Superior temporal gyrus (tissue), 1 donor: ENCODE measurements at regions not wholly inside any gene's neighbourhood (a gene's known extent, or its start where the extent isn't known, plus 50 kb on each side); places are given as distances from the start of the nearest gene placed in this dataset.
"Not testable (repeated sequence)": the region's sequence is repeated elsewhere in the genome, so short reads cannot be mapped to it uniquely, and the experiment has no call there.

Experiments
- DNase-seq: peaks from one replicate; pipeline ENCODE4 v3.0.0-alpha.2; 2016; ENCODE audit errors: extremely low spot score

GRCh38 chr9:65420771-65421170 lies 135.8 kb upstream of the FOXD4L5 start:
- DNase-seq = no peak

- not testable (repeated sequence) for DNase-seq
These were observed 134.0 kb upstream of the FOXD4L5 start for GRCh38 chr9:65418966-65419365.

GRCh38 chr9:65416948-65417347 lies 131.9 kb upstream of the FOXD4L5 start:
- DNase-seq = not testable (repeated sequence)

- not testable (repeated sequence) for DNase-seq
These were observed 129.2 kb upstream of the FOXD4L5 start for GRCh38 chr9:65414249-65414648.

- not testable (repeated sequence) for DNase-seq
These were observed 128.4 kb upstream of the FOXD4L5 start for GRCh38 chr9:65413371-65413770.

GRCh38 chr9:65411901-65412300 lies 126.9 kb upstream of the FOXD4L5 start:
- DNase-seq = no peak

- DNase-seq = no peak
These were observed 126.3 kb upstream of the FOXD4L5 start for GRCh38 chr9:65411336-65411735.

GRCh38 chr9:65410926-65411325 lies 125.9 kb upstream of the FOXD4L5 start:
- DNase-seq = no peak

GRCh38 chr9:65409471-65409980 lies 124.5 kb upstream of the FOXD4L5 start:
- DNase-seq = no peak

GRCh38 chr9:65408806-65409205 lies 123.8 kb upstream of the FOXD4L5 start:
- not testable (repeated sequence) for DNase-seq

- DNase-seq = not testable (repeated sequence)
These were observed 121.6 kb upstream of the FOXD4L5 start for GRCh38 chr9:65406625-65407024.

- not testable (repeated sequence) for DNase-seq
These were observed 120.8 kb upstream of the FOXD4L5 start for GRCh38 chr9:65405766-65406165.

GRCh38 chr9:65405253-65405652 lies 120.2 kb upstream of the FOXD4L5 start:
- no peak for DNase-seq

GRCh38 chr9:65404232-65405006 lies 119.4 kb upstream of the FOXD4L5 start:
- no peak for DNase-seq

GRCh38 chr9:65403721-65404120 lies 118.7 kb upstream of the FOXD4L5 start:
- DNase-seq = no peak

- DNase-seq = not testable (repeated sequence)
These were observed 118.1 kb upstream of the FOXD4L5 start for GRCh38 chr9:65403072-65403471.

GRCh38 chr9:65402206-65402870 lies 117.3 kb upstream of the FOXD4L5 start:
- not testable (repeated sequence) for DNase-seq

- not testable (repeated sequence) for DNase-seq
These were observed 116.5 kb upstream of the FOXD4L5 start for GRCh38 chr9:65401456-65402045.

GRCh38 chr9:65400886-65401285 lies 115.9 kb upstream of the FOXD4L5 start:
- no peak for DNase-seq

- DNase-seq = not testable (repeated sequence)
These were observed 113.0 kb upstream of the FOXD4L5 start for GRCh38 chr9:65397763-65398719.

- DNase-seq = not testable (repeated sequence)
These were observed 112.2 kb upstream of the FOXD4L5 start for GRCh38 chr9:65397226-65397625.
